ENCODE measurements at regions not wholly inside any gene's neighbourhood (a gene's known extent, or its start where the extent isn't known, plus 50 kb on each side); places are given as distances from the start of the nearest gene placed in this dataset.
"Not testable (repeated sequence)": the region's sequence is repeated elsewhere in the genome, so short reads cannot be mapped to it uniquely, and the experiment has no call there.

DNA sequence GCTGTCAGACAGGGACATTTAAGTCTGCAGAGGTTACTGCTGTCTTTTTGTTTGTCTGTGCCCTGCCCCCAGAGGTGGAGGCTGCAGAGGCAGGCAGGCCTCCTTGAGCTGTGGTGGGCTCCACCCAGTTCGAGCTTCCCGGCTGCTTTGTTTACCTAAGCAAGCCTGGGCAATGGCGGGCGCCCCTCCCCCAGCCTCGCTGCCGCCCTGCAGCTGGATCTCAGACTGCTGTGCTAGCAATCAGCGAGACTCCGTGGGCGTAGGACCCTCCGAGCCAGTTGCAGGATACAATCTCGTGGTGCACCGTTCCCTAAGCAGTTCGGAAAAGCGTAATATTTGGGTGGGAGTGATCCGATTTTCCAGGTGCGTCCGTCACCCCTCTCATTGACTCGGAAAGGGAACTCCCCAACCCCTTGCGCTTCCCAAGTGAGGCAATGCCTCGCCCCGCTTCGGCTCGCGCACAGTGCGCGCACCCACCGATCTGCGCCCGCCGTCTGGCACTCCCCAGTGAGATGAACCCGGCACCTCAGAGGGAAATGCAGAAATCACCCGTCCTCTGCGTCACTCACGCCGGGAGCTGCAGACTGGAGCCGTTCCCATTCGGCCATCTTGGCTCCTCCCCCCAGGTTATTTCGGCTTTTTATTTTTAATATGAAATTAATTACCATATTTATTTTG lies 217.8 kb upstream of the EPHA7 start:
- TF ChIP-seq, protein P1, sequence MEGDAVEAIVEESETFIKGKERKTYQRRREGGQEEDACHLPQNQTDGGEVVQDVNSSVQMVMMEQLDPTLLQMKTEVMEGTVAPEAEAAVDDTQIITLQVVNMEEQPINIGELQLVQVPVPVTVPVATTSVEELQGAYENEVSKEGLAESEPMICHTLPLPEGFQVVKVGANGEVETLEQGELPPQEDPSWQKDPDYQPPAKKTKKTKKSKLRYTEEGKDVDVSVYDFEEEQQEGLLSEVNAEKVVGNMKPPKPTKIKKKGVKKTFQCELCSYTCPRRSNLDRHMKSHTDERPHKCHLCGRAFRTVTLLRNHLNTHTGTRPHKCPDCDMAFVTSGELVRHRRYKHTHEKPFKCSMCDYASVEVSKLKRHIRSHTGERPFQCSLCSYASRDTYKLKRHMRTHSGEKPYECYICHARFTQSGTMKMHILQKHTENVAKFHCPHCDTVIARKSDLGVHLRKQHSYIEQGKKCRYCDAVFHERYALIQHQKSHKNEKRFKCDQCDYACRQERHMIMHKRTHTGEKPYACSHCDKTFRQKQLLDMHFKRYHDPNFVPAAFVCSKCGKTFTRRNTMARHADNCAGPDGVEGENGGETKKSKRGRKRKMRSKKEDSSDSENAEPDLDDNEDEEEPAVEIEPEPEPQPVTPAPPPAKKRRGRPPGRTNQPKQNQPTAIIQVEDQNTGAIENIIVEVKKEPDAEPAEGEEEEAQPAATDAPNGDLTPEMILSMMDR (IDR thresholded peaks at IDR 0.05; ENCODE audit: poor library complexity, severe bottlenecking), result not testable (repeated sequence)
- TF ChIP-seq EZH2 (IDR thresholded peaks at IDR 0.05; ENCODE audit: borderline replicate concordance, insufficient read depth, low read length, poor library complexity, severe bottlenecking); MXI1 (conservative IDR thresholded peaks at IDR 0.05; ENCODE audit: poor library complexity, severe bottlenecking); RAD21 (conservative IDR thresholded peaks at IDR 0.05): not testable (repeated sequence)
- TF ChIP-seq, protein P2, sequence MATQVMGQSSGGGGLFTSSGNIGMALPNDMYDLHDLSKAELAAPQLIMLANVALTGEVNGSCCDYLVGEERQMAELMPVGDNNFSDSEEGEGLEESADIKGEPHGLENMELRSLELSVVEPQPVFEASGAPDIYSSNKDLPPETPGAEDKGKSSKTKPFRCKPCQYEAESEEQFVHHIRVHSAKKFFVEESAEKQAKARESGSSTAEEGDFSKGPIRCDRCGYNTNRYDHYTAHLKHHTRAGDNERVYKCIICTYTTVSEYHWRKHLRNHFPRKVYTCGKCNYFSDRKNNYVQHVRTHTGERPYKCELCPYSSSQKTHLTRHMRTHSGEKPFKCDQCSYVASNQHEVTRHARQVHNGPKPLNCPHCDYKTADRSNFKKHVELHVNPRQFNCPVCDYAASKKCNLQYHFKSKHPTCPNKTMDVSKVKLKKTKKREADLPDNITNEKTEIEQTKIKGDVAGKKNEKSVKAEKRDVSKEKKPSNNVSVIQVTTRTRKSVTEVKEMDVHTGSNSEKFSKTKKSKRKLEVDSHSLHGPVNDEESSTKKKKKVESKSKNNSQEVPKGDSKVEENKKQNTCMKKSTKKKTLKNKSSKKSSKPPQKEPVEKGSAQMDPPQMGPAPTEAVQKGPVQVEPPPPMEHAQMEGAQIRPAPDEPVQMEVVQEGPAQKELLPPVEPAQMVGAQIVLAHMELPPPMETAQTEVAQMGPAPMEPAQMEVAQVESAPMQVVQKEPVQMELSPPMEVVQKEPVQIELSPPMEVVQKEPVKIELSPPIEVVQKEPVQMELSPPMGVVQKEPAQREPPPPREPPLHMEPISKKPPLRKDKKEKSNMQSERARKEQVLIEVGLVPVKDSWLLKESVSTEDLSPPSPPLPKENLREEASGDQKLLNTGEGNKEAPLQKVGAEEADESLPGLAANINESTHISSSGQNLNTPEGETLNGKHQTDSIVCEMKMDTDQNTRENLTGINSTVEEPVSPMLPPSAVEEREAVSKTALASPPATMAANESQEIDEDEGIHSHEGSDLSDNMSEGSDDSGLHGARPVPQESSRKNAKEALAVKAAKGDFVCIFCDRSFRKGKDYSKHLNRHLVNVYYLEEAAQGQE (IDR thresholded peaks at IDR 0.05; ENCODE audit: borderline replicate concordance), result not testable (repeated sequence)

All from neural cell (in vitro differentiated cells).